GM20000 (cell line): ENCODE measurements at regions not wholly inside any gene's neighbourhood (a gene's known extent, or its start where the extent isn't known, plus 50 kb on each side); places are given as distances from the start of the nearest gene placed in this dataset.

Experiments used
- DNase-seq: peaks from one replicate; pipeline ENCODE4 v3.0.0; 2012; ENCODE audit warnings: low spot score
- CTCF ChIP-seq: IDR thresholded peaks from 2 replicates; pipeline ENCODE4 v1.5.1; 2012; ENCODE audit warnings: mild to moderate bottlenecking, control low read depth; ENCODE audit errors: extremely low read depth, missing control alignments

DNA sequence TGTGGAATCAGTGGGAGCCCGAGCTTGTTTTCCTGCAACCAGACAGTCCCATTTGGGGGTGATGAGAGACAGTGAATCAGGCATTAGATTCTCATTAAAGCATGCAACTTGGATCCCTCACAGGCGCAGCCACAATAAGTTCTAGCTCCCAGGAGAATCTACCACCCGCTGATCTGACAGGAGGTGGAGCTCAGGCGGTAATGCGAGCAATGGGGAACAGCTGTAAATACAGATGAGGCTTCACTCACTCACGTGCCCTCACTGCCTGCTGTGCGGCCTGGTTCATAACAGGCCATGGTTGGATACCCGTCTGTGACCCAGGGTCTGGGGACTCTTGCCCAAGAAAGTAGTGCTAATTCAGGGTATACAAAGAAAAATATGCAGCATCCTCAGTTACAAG lies 144.8 kb upstream of the RGPD4 start:
- DNase-seq: no peak
- no peak for TF ChIP-seq CTCF

GRCh38 chr2:107684421-107684820 lies 142.3 kb upstream of the RGPD4 start:
- DNase-seq: no peak
- no peak for TF ChIP-seq CTCF

DNA sequence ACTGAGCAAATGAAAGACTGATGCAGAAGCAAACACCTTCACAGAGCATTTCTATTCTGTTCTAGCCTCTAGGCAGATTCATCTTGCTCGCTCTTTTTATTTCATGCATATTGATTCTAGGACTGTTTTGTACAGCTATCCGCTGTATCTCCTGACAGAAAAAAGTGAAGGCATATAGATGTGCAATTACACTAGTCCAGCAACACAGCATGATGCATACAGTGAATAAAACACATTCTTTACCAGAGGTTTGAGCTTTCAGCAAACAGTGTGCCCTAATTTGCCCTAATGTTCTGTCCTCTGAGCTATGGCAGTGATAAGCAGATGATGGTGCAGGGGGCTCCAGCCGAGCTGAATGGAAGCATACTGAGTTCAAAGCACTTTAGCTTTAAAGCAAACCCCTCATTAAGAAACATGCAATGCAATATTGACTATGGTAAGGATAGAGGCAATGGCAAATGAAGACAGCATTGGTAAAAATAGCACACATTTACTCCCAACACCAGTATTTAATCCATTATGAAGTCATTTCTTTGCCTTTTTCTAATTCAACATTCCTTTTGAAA lies 141.2 kb upstream of the RGPD4 start:
- no peak for TF ChIP-seq CTCF
- no peak for DNase-seq

DNA sequence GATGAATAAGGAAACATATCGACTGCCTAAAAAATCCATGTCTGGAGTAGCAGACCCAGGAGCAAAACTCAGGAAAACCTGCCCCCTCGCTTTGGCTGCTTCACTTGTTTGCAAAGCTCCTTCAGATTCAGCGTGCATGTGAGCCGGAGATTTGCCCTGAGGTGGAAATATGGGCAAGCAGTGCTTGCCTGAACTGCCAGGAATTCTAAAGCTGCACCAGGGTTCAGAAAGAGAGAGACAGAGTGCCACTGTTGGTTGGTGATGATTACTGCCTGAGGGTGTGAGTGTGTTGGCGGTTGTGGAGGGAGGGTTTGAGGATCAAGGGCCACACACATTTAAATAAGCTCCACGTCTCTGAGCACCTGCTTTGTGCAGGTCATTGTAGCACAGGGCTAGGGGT lies 139.6 kb upstream of the RGPD4 start:
- no peak for TF ChIP-seq CTCF
- DNase-seq: no peak

- TF ChIP-seq CTCF: no peak
- DNase-seq: no peak
These were observed 138.6 kb upstream of the RGPD4 start for GRCh38 chr2:107688135-107688534.

DNA sequence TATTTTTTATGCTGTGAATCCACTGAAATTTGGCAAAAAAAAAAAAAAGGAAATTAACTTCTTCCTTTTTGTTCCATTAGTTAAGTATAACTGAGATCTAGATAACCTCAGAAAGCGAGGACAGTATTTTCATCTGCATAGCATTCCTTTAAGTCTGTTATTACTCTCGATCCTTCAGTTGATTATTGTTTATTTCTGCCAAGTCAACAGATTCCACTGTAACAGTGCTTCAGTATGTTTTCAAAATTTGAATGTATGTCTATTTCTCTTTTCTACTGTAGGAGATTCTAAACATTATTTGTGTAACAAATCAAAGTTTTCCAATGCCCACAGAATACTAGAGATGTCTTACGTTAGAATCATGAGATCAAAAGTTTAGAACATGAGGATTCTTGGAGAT lies 133.1 kb upstream of the RGPD4 start:
- DNase-seq: no peak
- no peak for TF ChIP-seq CTCF

GRCh38 chr2:107694667-107695066 lies 132.0 kb upstream of the RGPD4 start:
- DNase-seq: no peak
- TF ChIP-seq CTCF: no peak
